ENCODE measurements at regions not wholly inside any gene's neighbourhood (a gene's known extent, or its start where the extent isn't known, plus 50 kb on each side); places are given as distances from the start of the nearest gene placed in this dataset.

DNA sequence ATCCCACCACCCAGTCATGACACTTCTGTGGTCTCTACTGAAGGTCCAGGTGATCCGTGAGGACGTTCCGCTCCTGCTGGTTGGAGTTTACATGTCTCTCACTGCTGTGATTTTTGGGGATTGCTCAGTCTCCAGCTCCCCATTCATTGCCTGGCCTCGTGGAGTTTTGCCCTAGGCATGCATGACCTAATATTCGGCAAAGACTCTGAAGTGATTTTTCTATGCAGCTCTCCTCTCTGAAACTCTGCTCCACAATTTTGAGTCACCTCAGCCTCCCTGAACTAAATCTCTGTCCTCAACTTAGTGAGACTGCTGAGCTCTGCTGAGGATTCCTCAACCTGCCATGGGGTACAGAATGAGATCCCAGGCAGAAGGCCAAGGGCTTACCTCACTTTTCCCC, 174.4 kb upstream of the FGGY start:
- H3K79me2 ChIP-seq (ENCODE audit: control insufficient read depth, insufficient read depth, low read length): no peaks in the 10 kb centered on the region
- WGBS (ENCODE audit: insufficient coverage, low coverage, missing lambda C conversion rate): 0% methylated on average over 5 of the region's 5 CpGs
- H3K9ac ChIP-seq (ENCODE audit: insufficient read depth in 1 of 2, low read depth in 2 of 2, low read length in 2 of 2): no peak overlapping the region
- H4K20me1 ChIP-seq (replicated peaks; ENCODE audit: control insufficient read depth, insufficient read depth, low read length): no peaks in the 10 kb centered on the region
- DNase-seq (ENCODE audit: extremely low read depth in 1 of 4, low spot score in 3 of 4) (no peak), FAIRE-seq (no peak), ATAC-seq (no peak)
- no peaks in the 10 kb centered on the region for H3K4me1 ChIP-seq (replicated peaks in 1 of 2; ENCODE audit: control insufficient read depth in 2 of 2, insufficient read depth in 2 of 2, low read length in 2 of 2)
- no peak overlapping the region for H3K4me3 ChIP-seq
- H3K27me3 ChIP-seq (ENCODE audit: control insufficient read depth in 2 of 2, insufficient read depth in 2 of 2, low read length in 2 of 2): 0 out of 5 replicates have a peak, but pooled peaks cover 0 to 5% of the 10 kb centered on the region in 2 experiments
- H3K9me1 ChIP-seq (ENCODE audit: control insufficient read depth, insufficient read depth, low read length): no peaks in the 10 kb centered on the region
- no peak overlapping the region for H3K27ac ChIP-seq (ENCODE audit: extremely low read depth, low read depth, low read length)
- H3K9me3 ChIP-seq (replicated peaks; ENCODE audit: control insufficient read depth, insufficient read depth, low read depth, low read length): no peaks in the 10 kb centered on the region
- TF ChIP-seq MXI1 (IDR thresholded peaks at IDR 0.05; ENCODE audit: low read depth, low read length): no peak
- TF ChIP-seq ZNF324 (CRISPR knock-in tag; IDR thresholded peaks at IDR 0.05): no peak
- TF ChIP-seq ZNF764 (CRISPR knock-in tag; IDR thresholded peaks at IDR 0.05; ENCODE audit: low read depth): no peak
- TF ChIP-seq STAT5B (CRISPR knock-in tag; IDR thresholded peaks at IDR 0.05): no peak
- TF ChIP-seq POU5F1 (IDR thresholded peaks at IDR 0.05; ENCODE audit: borderline replicate concordance, low read depth, low read length, partially characterized antibody): no peak
- no peak for TF ChIP-seq MTA2 (IDR thresholded peaks at IDR 0.05; ENCODE audit: low read depth)
- TF ChIP-seq POLR2G (IDR thresholded peaks at IDR 0.05; ENCODE audit: low read depth, low read length): no peak
- TF ChIP-seq U2AF1 (optimal IDR thresholded peaks at IDR 0.05; ENCODE audit: low read depth, low read length): no peak
- no peak for TF ChIP-seq STAG1 (CRISPR knock-in tag; IDR thresholded peaks at IDR 0.05; ENCODE audit: borderline replicate concordance)
- no peak for TF ChIP-seq KAT7 (CRISPR knock-in tag; IDR thresholded peaks at IDR 0.05; ENCODE audit: borderline replicate concordance)
- TF ChIP-seq HDAC3 (IDR thresholded peaks at IDR 0.05; ENCODE audit: borderline replicate concordance, partially characterized antibody): no peak
- TF ChIP-seq NUFIP1 (IDR thresholded peaks at IDR 0.05; ENCODE audit: partially characterized antibody): no peak
- no peak for TF ChIP-seq ZNF830 (CRISPR knock-in tag; IDR thresholded peaks at IDR 0.05)
- TF ChIP-seq TARDBP (IDR thresholded peaks at IDR 0.05): no peak
- TF ChIP-seq YBX1 (IDR thresholded peaks at IDR 0.05): no peak
- ChIA-PET CTCF (ENCODE audit: low intra/inter-chr PET ratio) (no interaction called here), POLR2A (interaction anchor here (0.9 kb wide), 1 partner anchor 29 kb away, joined by 4 read pairs; no protein-coding TSS in a partner anchor)
- intact Hi-C loops (cut with micrococcal nuclease): no loop called here
- BruUV-seq (replicated peaks): no TSS peak
- in situ Hi-C loops (cut with MboI): no loop called here
- H3K36me3 ChIP-seq (ENCODE audit: control insufficient read depth, insufficient read depth, low read length): no peaks in the 10 kb centered on the region
- H2AFZ ChIP-seq (ENCODE audit: low read depth, low read length): no peak overlapping the region
- H3K4me2 ChIP-seq (ENCODE audit: insufficient read depth, low read length): no peak overlapping the region
